HepG2 (cell line): ENCODE measurements at regions not wholly inside any gene's neighbourhood (a gene's known extent, or its start where the extent isn't known, plus 50 kb on each side); places are given as distances from the start of the nearest gene placed in this dataset.

ENCODE experiments used
- ATAC-seq: fragments of 200-7000 bp; cut with Tn5 transposase; 3 replicates; pipeline ENCODE4 v1.9.1; 2020; ENCODE audit warnings: mild to moderate bottlenecking, moderate library complexity
- BruUV-seq: library from RNA; stranded (reverse); fragments of 400-500 nt; replicated peaks from 2 replicates; lab custom pipeline; 2021; lab: Mats Ljungman, UMichigan
- CTCF ChIA-PET: fragments of 300-600 bp; formaldehyde crosslinking; extraction: SDS; loops from one replicate; lab custom pipeline; 2021; ENCODE audit warnings: low total read pairs, inconsistent platforms, low intra/inter-chr PET ratio; lab: Yijun Ruan, JAX
- POLR2A ChIA-PET: fragments of 350-600 bp; sonication (Branson Sonifier 250); formaldehyde crosslinking; loops from one replicate; lab custom pipeline; 2020; ENCODE audit warnings: antibody characterized with exemption, inconsistent platforms; lab: Yijun Ruan, JAX
- DNase-seq: peaks from one replicate; pipeline ENCODE4 v3.0.0-alpha.2; 2015; ENCODE audit warnings: low spot score
- FAIRE-seq: peaks from 3 replicates; lab custom pipeline; 2011; peaks lifted over from hg19 to GRCh38; lab: Jason Lieb, UNC
- H2AFZ ChIP-seq: one replicate; pipeline ENCODE4 v1.6.1; 2011; ENCODE audit warnings: low read length, inconsistent platforms
- H3K27ac ChIP-seq: fragments of 300-600 bp; 3 replicates; pipeline ENCODE4 v1.8.0; 2011; ENCODE audit warnings: mixed run types, mild to moderate bottlenecking, mixed read lengths, low read length, inconsistent platforms; ENCODE audit not compliant: insufficient read depth; ENCODE audit errors: extremely low read length
- H3K27me3 ChIP-seq, 2 experiments: fragments of 200-600 bp in 1 of 2; 2 replicates in 1 of 2; 3 replicates in 1 of 2; pipeline versions ENCODE4 v1.6.0 to v1.8.0; 2011; ENCODE audit warnings: low read length in 2 of 2, mild to moderate bottlenecking in 2 of 2, moderate library complexity in 2 of 2, inconsistent platforms in 1 of 2; ENCODE audit not compliant: insufficient read depth in 2 of 2, control insufficient read depth in 1 of 2
- H3K36me3 ChIP-seq, 2 experiments: fragments of 200-600 bp in 1 of 2; replicated peaks in 1 of 2; 2 replicates in 1 of 2; 3 replicates in 1 of 2; pipeline versions ENCODE4 v1.5.1 to v1.8.0; 2011; ENCODE audit warnings: low read length in 2 of 2, inconsistent platforms in 1 of 2; ENCODE audit not compliant: insufficient read depth in 2 of 2, control insufficient read depth in 1 of 2
- H3K4me1 ChIP-seq: 2 replicates; pipeline ENCODE4 v1.5.1; 2012; ENCODE audit warnings: low read length, inconsistent platforms; ENCODE audit not compliant: insufficient read depth
- H3K4me2 ChIP-seq: 2 replicates; pipeline ENCODE4 v1.6.0; 2011; ENCODE audit warnings: low read depth, low read length, inconsistent platforms
- H3K4me3 ChIP-seq, 3 experiments: fragments of 200-600 bp in 1 of 3; sonication (generic), shearing (Covaris generic) in 1 of 3; replicated peaks in 1 of 3; 2 replicates each; pipeline ENCODE4 v1.5.1; 2011 to 2016; ENCODE audit warnings: low read length in 3 of 3, inconsistent platforms in 2 of 3, low read depth in 2 of 3, mild to moderate bottlenecking in 2 of 3, control low read depth in 1 of 3, mixed read lengths in 1 of 3; ENCODE audit not compliant: insufficient read depth in 1 of 3
- H3K79me2 ChIP-seq: one replicate; pipeline ENCODE4 v1.6.1; 2011; ENCODE audit warnings: low read length, inconsistent platforms; ENCODE audit not compliant: insufficient read depth
- H3K9ac ChIP-seq: 2 replicates; pipeline ENCODE4 v1.6.0; 2011; ENCODE audit warnings: mild to moderate bottlenecking, low read depth, low read length, inconsistent platforms; ENCODE audit not compliant: insufficient read depth
- H3K9me3 ChIP-seq: 2 replicates; pipeline ENCODE4 v1.5.1; 2012; ENCODE audit warnings: mild to moderate bottlenecking, low read length
- H4K20me1 ChIP-seq: 2 replicates; pipeline ENCODE4 v1.6.0; 2011; ENCODE audit warnings: inconsistent platforms, mild to moderate bottlenecking, low read length, moderate library complexity; ENCODE audit not compliant: insufficient read depth
- RAD51 ChIP-seq: fragments of 450-650 bp; IDR thresholded peaks from 2 replicates; pipeline ENCODE4 v1.6.1; 2016; ENCODE audit warnings: borderline replicate concordance
- SMYD3 ChIP-seq: sonication (generic); formaldehyde crosslinking; IDR thresholded peaks from 2 replicates; pipeline ENCODE4 v1.8.1; 2023; ENCODE audit warnings: mild to moderate bottlenecking, missing genetic modification reagents
- ZFP82 ChIP-seq: sonication (generic); formaldehyde crosslinking; IDR thresholded peaks from 2 replicates; pipeline ENCODE4 v1.5.1; 2020; ENCODE audit warnings: mild to moderate bottlenecking, missing genetic modification reagents, borderline replicate concordance
- ZNF546 ChIP-seq: sonication (generic); formaldehyde crosslinking; conservative IDR thresholded peaks from 2 replicates; pipeline ENCODE4 v1.8.1; 2023; ENCODE audit warnings: mild to moderate bottlenecking, missing genetic modification reagents
- WGBS: methylation state at CpG from one replicate; pipeline ENCODE4 v1.1.6; 2017; ENCODE audit warnings: low lambda C conversion rate; 5-methylcytosine and 5-hydroxymethylcytosine counted together
- in situ Hi-C: cut with HindIII; loops from 2 replicates; pipeline ENCODE4 v1.10.0; 2017; ENCODE audit warnings: low pct_unique_long_range_greater_than_20kb; ENCODE audit not compliant: extremely low pct_ligation_motif_present
- intact Hi-C: fragments of 100-400 bp; cut with micrococcal nuclease; formaldehyde crosslinking; loops from one replicate; pipeline ENCODE4 v1.10.0; 2022; ENCODE audit not compliant: unreplicated experiment
- TF ChIP-seq, protein P1 (sequence below), 2 experiments: fragments of 450-650 bp in 1 of 2; sonication (generic) in 1 of 2; formaldehyde crosslinking in 1 of 2; IDR thresholded peaks; 2 replicates each; pipeline versions ENCODE4 v1.6.1 to v1.8.0; 2016 to 2022; ENCODE audit warnings: antibody characterized with exemption in 1 of 2, mild to moderate bottlenecking in 1 of 2, missing genetic modification reagents in 1 of 2

DNA sequence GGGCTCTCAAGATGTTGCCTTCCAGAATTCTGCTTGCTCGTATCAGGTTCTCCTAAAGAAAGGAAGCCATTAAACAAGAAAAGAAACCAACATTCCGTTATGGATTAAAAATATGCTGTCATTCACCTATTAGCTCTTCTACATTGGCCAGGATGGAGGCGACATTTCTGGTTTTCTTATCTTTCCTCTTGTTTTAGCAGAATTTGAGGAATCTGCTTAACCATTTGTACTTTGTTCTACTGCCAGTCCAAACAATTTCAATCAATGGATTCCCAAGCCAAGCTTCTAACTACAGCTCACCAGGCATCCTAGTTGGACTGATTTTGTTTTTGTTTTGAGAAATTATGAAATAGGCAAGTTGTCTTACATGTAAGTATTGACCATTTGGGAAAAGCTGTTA lies 164.6 kb upstream of the TSC22D2 start (continued):
- TF ChIP-seq, protein P1, sequence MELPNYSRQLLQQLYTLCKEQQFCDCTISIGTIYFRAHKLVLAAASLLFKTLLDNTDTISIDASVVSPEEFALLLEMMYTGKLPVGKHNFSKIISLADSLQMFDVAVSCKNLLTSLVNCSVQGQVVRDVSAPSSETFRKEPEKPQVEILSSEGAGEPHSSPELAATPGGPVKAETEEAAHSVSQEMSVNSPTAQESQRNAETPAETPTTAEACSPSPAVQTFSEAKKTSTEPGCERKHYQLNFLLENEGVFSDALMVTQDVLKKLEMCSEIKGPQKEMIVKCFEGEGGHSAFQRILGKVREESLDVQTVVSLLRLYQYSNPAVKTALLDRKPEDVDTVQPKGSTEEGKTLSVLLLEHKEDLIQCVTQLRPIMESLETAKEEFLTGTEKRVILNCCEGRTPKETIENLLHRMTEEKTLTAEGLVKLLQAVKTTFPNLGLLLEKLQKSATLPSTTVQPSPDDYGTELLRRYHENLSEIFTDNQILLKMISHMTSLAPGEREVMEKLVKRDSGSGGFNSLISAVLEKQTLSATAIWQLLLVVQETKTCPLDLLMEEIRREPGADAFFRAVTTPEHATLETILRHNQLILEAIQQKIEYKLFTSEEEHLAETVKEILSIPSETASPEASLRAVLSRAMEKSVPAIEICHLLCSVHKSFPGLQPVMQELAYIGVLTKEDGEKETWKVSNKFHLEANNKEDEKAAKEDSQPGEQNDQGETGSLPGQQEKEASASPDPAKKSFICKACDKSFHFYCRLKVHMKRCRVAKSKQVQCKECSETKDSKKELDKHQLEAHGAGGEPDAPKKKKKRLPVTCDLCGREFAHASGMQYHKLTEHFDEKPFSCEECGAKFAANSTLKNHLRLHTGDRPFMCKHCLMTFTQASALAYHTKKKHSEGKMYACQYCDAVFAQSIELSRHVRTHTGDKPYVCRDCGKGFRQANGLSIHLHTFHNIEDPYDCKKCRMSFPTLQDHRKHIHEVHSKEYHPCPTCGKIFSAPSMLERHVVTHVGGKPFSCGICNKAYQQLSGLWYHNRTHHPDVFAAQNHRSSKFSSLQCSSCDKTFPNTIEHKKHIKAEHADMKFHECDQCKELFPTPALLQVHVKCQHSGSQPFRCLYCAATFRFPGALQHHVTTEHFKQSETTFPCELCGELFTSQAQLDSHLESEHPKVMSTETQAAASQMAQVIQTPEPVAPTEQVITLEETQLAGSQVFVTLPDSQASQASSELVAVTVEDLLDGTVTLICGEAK (IDR thresholded peaks at IDR 0.05): no peak
- TF ChIP-seq, protein P1 (CRISPR knock-in tag; IDR thresholded peaks at IDR 0.05): no peak

DNA sequence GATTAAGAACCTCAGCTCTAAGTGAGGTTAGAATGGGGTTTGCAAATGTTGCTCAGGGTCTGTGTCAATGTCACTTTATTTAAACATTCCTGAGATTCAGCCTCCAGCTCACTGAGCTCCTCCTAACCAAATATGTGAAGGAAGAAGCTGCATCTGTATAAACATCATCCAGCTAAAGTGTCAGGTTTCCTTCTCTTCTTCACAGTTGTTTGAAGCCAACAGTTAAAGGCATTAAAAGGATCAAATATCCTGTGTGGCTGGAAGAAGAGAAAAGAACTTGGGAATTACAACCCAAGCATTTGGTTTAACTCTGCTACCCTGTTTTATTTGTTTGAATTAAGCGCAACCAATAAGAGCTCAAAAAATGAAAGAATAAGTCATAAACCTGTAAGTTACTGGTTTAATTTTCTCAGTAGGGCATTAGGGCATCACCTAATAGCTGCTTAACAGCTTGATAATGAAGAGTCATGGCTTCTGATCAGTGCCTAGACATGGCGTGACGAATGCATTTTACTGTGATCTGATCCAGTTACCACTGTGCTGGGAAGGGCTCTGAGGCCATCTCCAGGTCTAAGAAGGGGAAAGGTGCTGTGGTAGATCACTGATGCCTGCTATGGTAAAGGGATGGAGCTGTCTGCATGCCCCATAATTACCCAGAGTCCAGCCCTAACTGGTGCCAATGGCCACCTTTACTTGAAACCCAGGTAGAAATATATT lies 165.7 kb upstream of the TSC22D2 start:
- FAIRE-seq (no peak), DNase-seq (no peak), ATAC-seq (no peak)
- 85% methylated on average over 3 of the region's 3 CpGs for WGBS
- in situ Hi-C loops: no loop called here
- Histone ChIP-seq H3K36me3 (no peaks in the 10 kb centered on the region), H3K4me3 (no peak overlapping the region), H3K4me1 (0 out of 2 replicates have a peak, but pooled peaks cover 4% of the 10 kb centered on the region), H2AFZ (no peak overlapping the region), H3K9ac (no peak overlapping the region), H3K4me2 (no peak overlapping the region), H3K9me3 (no peaks in the 10 kb centered on the region), H3K27ac (no peak overlapping the region), H3K27me3 (no peaks in the 10 kb centered on the region; a peak in 1 of 5 replicates), H3K79me2 (no peaks in the 10 kb centered on the region), H4K20me1 (no peaks in the 10 kb centered on the region)
- no TSS peak for BruUV-seq
- ChIA-PET CTCF (no interaction called here), POLR2A (no interaction called here)
- intact Hi-C loops: no loop called here
- TF ChIP-seq ZFP82 (CRISPR knock-in tag) (no peak), RAD51 (no peak), SMYD3 (no peak), ZNF546 (CRISPR knock-in tag) (no peak)
